Activated CD8-positive, alpha-beta memory T cell treated with anti-CD3 and anti-CD28 coated beads, Interleukin-2, amount 50 U/mL, for 24 hours (primary cell): ENCODE measurements at regions not wholly inside any gene's neighbourhood (a gene's known extent, or its start where the extent isn't known, plus 50 kb on each side); places are given as distances from the start of the nearest gene placed in this dataset.

Experiments used
- DNase-seq: peaks from one replicate; pipeline ENCODE4 v3.0.0-alpha.2; 2020; ENCODE audit errors: extremely low read depth

GRCh38 chr12:69096669-69097335 lies 142.6 kb upstream of the CPSF6 start:
- no peak for DNase-seq

DNA sequence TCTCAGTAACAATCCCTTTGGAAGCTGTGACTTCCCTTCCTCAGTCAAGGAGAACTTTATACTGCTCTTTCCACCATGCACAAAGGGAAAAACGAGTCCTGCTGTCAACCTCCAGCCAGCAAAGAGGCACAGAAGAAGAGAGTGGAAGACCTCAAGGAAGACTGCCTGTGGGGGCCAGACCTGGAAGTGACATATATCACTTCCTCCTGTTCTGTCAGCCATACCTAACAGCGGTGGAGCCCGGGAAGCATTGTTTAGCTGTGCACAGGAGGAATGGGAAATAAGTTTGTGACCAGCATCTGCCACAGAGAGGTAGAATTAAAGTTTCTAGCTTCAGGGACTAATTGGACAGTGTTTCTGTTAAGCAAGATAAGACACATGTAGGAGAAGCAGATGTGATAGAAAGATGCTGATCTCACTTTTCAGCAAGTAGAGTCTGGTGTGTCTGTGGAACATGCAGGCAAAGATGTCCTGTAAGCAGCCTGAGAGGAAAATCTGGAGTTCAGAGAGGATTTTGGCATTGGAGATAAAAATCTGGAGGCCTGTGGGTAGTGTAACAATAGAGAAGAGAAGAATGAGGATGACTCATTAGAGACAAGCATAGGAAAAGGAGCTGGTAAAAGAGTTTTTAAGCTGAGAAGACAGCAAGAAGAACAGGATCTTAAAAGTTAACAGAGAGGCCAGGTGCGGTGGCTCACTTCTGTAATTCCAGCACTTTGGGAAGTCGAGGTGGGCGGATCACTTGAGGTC lies 141.6 kb upstream of the CPSF6 start:
- no peak for DNase-seq

DNA sequence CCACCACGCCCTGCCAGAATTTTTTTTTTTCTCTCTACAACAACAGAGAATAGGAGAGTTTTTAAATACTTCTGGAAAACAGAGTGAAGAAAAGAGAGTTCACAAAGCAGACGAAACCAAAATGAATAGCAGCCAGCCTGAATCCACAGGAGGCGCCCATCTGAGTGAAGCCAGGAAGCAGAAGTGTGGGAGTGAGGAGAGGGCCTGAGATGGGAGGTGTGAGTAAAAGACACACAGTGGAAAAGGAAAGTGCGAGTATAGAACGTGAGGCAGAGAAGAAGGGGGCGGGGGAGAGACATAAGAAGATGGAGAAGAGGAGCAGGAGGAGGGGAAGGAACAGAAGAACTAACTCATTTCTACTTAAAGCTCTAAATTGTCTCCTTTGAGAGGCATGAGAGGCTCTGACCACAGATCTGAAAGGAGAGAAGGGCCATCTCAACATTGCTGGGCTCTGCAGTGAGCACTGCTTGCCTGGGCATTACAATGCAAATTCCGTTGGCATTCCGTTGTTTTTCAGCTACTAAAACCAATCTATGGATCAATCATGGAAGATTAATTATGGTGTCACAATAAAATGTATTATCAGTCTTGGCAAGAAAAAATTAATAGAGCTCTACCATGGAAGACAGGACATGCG lies 140.1 kb upstream of the CPSF6 start:
- DNase-seq: no peak

GRCh38 chr12:69101505-69101904 lies 137.9 kb upstream of the CPSF6 start:
- DNase-seq: no peak

GRCh38 chr12:69102856-69103255 lies 136.5 kb upstream of the CPSF6 start:
- DNase-seq: no peak

GRCh38 chr12:69105101-69105962 lies 134.0 kb upstream of the CPSF6 start:
- DNase-seq: no peak

GRCh38 chr12:69106482-69107118 lies 132.8 kb upstream of the CPSF6 start:
- no peak for DNase-seq

GRCh38 chr12:69107541-69107940 lies 131.8 kb upstream of the CPSF6 start:
- DNase-seq: no peak

DNA sequence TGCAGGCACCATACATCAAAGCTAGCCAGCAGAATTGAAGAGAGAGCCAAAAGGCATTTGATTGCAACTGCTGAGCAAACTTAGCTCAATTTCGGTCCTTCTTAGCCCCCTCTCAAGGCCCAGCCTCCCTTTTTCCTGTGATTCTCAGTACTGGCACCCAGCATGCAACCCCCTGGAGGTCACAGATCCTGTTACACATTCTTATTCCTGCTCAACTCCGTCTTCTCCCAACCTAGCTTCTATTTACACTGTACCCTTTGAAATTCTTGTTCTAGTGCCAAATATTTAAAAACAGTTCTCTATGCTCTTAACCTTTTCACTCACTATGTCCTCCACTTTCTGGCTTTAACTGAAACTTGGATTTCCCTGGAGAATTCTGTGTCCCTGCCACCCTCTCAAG lies 131.3 kb upstream of the CPSF6 start:
- no peak for DNase-seq

- DNase-seq: no peak
These were observed 126.8 kb upstream of the CPSF6 start for GRCh38 chr12:69112616-69113015.

- DNase-seq: no peak
These were observed 124.3 kb upstream of the CPSF6 start for GRCh38 chr12:69115099-69115498.

DNA sequence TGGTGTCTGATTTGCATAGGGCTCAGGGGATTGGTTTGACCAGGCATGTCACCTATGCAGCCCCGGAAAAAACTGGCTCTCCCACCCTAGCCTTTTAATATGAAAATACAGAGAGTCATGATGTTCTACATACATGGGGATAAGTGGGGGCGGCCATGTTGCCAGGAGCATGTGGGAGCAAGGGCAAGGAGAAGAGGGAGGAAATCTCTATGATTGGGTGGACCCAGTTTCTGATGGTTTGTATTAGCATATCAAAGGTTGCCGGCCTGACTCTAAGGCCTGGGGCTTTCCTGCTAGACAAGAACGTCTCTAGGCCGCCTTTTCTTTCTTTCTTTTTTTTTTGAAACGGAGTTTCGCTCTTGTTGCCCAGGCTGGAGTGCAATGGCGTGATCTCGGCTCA lies 123.4 kb upstream of the CPSF6 start:
- no peak for DNase-seq

- DNase-seq: no peak
These were observed 121.7 kb upstream of the CPSF6 start for GRCh38 chr12:69117566-69118266.

DNA sequence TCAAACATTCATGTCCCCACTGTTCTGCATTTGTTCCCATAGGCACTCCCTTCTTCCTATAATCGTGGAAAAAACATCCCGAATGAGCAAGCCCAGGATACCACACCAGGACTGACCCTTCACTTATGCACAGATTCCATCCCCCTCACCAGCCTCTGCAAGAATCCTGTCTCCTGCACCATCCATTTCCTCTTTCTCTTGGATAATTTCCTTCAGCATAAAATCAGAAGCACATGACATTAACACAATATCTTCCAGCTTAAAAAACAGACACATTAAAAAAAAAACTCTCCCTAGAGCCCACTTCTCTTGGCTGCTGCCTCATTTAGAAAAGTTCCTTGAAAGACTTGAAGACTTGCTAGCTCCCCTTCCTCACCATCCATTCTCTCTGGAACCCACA lies 120.9 kb upstream of the CPSF6 start:
- DNase-seq: no peak

DNA sequence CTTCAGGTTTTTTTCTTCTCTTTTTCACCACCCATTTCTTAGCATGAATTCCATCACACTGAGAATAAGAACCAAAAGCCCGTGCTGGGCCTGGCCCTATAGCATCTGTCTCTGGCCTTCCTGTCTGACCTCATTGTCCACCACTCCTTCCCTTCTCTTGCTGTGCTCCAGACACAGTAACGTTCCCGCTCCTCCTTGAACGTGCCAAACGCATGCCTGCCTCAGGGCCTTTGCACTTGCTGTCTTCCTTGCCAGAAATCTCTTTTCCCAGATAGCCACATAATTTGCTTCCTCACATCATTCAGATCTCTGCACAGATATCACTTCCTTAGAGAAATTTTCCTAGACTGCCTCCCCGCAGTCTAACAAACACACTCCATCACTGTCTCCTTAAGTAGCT lies 119.6 kb upstream of the CPSF6 start:
- DNase-seq: no peak

- no peak for DNase-seq
These were observed 119.0 kb upstream of the CPSF6 start for GRCh38 chr12:69120354-69120753.

DNA sequence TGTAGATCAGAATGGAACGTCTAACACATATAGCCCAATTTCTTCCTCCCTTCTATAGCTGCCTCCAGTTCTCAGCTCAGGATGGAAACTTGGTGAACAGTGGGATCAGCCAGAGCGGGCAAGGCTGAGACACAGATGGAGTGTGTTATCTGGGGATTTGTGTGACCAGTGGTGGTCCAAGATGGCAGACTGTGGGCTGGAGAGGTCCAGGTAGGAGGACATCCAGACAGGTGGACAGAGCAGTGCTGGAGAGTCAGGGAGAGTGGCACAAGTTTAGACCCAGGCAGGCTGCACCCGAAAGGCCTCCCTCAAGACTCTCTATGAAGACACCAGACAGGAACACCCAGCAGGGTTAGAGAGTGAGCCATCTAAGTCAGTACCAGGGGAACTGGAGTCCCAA lies 116.1 kb upstream of the CPSF6 start:
- no peak for DNase-seq

GRCh38 chr12:69123919-69124638 lies 115.3 kb upstream of the CPSF6 start:
- no peak for DNase-seq

DNA sequence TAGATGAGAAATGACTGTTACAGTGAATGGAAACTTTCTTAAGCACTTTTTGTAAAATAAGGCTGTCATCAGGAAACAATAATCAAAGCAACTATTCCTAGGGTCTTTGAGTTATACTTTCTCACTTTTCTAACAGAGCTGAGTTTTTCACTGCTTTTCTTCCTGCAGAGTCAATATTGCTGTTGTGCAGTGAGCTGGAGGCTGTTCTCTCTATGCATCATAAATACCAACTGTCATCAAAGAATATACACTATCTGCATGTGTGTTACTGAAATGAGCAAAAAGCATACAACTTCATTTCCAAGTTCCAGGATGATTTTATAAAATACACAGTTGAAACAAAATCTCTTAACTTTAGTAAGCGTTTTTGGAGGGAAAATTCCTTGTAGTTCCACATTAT lies 110.4 kb upstream of the CPSF6 start:
- no peak for DNase-seq

- DNase-seq: no peak
These were observed 109.8 kb upstream of the CPSF6 start for GRCh38 chr12:69129564-69129963.
